ENCODE measurements at regions not wholly inside any gene's neighbourhood (a gene's known extent, or its start where the extent isn't known, plus 50 kb on each side); places are given as distances from the start of the nearest gene placed in this dataset.

DNA sequence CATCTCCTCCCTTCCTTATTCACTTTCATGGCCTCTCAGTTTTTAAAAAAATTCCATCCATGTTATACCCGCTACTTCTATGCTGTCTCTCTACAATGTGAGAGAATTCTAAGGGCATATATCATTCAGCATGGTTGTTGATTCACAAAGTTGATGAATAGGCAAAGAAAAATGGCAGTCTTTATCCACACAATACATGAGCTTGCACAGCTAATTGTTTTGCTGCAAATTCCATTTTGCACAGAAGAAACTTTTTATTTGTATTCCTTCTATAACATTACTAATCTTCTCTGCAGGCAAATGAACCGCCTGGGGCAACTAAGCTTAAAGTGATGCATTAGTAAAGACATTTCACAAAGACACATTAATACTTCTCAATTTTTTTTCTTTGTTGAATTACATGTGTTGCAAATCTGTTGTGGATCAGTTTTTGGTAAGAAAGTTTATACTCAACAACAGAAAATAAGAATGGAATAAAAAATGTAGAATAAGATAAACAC, 196.9 kb downstream of the LIG4 start:
- H3K9me3 ChIP-seq, result peaks cover 15 to 18% of the 10 kb centered on the region in 2 donors
- no peaks in the 10 kb centered on the region for H3K4me1 ChIP-seq
- DNase-seq (ENCODE audit: low spot score in 2 of 2), result no peak
- no peak overlapping the region for H3K27ac ChIP-seq
- intact Hi-C loops (cut with DNase I; ENCODE audit: low total_unique reads), result no loop called here
- no peaks in the 10 kb centered on the region for H3K27me3 ChIP-seq
- H3K4me3 ChIP-seq, result no peak overlapping the region
- no peak for TF ChIP-seq POLR2A (IDR thresholded peaks at IDR 0.05)
- TF ChIP-seq, protein P1, sequence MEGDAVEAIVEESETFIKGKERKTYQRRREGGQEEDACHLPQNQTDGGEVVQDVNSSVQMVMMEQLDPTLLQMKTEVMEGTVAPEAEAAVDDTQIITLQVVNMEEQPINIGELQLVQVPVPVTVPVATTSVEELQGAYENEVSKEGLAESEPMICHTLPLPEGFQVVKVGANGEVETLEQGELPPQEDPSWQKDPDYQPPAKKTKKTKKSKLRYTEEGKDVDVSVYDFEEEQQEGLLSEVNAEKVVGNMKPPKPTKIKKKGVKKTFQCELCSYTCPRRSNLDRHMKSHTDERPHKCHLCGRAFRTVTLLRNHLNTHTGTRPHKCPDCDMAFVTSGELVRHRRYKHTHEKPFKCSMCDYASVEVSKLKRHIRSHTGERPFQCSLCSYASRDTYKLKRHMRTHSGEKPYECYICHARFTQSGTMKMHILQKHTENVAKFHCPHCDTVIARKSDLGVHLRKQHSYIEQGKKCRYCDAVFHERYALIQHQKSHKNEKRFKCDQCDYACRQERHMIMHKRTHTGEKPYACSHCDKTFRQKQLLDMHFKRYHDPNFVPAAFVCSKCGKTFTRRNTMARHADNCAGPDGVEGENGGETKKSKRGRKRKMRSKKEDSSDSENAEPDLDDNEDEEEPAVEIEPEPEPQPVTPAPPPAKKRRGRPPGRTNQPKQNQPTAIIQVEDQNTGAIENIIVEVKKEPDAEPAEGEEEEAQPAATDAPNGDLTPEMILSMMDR (IDR thresholded peaks at IDR 0.05), result no peak
- no peak for TF ChIP-seq POLR2AphosphoS5 (IDR thresholded peaks at IDR 0.05)
- H3K36me3 ChIP-seq, result no peaks in the 10 kb centered on the region

- Histone ChIP-seq H3K36me3 (no peaks in the 10 kb centered on the region), H3K9me3 (no peaks in the 10 kb centered on the region), H3K27me3 (no peaks in the 10 kb centered on the region), H3K4me3 (no peak overlapping the region), H3K27ac (no peak overlapping the region), H3K4me1 (no peaks in the 10 kb centered on the region)
- TF ChIP-seq, protein P1 (IDR thresholded peaks at IDR 0.05), result no peak
- TF ChIP-seq POLR2AphosphoS5 (IDR thresholded peaks at IDR 0.05), result no peak
- TF ChIP-seq POLR2A (IDR thresholded peaks at IDR 0.05), result no peak
- intact Hi-C loops (cut with DNase I; ENCODE audit: low total_unique reads), result no loop called here
- DNase-seq (ENCODE audit: low spot score in 2 of 2), result no peak
Measured at GRCh38 chr13:108006619-108007018, 208.7 kb downstream of the LIG4 start.

DNA sequence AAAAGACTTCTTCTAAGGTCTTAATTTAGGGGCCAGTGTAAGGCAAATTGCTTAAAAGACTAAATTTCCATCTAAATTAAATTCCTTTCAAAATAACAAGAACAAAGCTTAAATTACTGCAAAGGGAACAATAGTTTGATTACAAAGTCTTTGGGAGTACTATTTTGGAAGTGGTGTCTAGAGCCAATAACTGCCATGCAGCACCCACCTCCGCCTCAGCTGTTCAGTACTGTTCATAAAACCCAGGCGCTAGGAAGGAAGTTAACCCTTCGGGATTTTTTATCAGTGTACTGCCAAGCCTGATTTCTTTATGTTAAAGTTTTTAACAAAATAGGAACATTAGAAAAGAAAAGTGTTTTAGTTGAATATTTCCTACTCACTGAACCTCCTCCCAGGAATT, 210.1 kb downstream of the LIG4 start:
- Histone ChIP-seq H3K27me3 (no peaks in the 10 kb centered on the region), H3K9me3 (no peaks in the 10 kb centered on the region), H3K4me1 (no peaks in the 10 kb centered on the region), H3K4me3 (no peak overlapping the region), H3K27ac (no peak overlapping the region), H3K36me3 (no peaks in the 10 kb centered on the region)
- TF ChIP-seq POLR2A (IDR thresholded peaks at IDR 0.05) (no peak), POLR2AphosphoS5 (IDR thresholded peaks at IDR 0.05) (no peak)
- TF ChIP-seq, protein P1 (IDR thresholded peaks at IDR 0.05), result no peak
- intact Hi-C loops (cut with DNase I; ENCODE audit: low total_unique reads), result no loop called here
- DNase-seq (ENCODE audit: low spot score in 2 of 2), result no peak

DNA sequence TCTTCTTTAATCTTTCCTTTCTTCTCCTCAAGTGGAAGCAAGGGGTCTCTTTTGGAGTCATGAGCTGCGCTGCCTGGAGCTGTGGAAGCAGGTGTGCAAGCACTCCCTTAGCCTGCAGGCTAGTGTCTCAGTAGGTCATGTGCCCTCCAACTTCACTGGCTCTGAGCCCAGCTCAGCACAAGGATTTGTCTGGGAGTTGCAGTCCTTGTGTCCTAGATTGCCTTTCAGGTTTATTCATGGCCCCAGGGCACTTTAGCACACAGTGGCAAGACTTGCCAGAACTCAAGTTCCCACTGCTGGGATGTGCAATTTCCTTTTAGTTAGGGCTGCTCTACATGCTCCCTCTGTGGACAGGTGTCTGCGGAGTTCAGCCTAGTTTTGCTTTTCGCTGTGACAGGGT, 211.7 kb downstream of the LIG4 start:
- intact Hi-C loops (cut with DNase I; ENCODE audit: low total_unique reads), result no loop called here
- DNase-seq (ENCODE audit: low spot score in 2 of 2), result no peak
- TF ChIP-seq, protein P1 (IDR thresholded peaks at IDR 0.05), result no peak
- TF ChIP-seq POLR2A (IDR thresholded peaks at IDR 0.05) (no peak), POLR2AphosphoS5 (IDR thresholded peaks at IDR 0.05) (no peak)
- Histone ChIP-seq H3K9me3 (no peaks in the 10 kb centered on the region), H3K27ac (no peak overlapping the region), H3K4me3 (no peak overlapping the region), H3K27me3 (no peaks in the 10 kb centered on the region), H3K4me1 (no peaks in the 10 kb centered on the region), H3K36me3 (no peaks in the 10 kb centered on the region)

DNA sequence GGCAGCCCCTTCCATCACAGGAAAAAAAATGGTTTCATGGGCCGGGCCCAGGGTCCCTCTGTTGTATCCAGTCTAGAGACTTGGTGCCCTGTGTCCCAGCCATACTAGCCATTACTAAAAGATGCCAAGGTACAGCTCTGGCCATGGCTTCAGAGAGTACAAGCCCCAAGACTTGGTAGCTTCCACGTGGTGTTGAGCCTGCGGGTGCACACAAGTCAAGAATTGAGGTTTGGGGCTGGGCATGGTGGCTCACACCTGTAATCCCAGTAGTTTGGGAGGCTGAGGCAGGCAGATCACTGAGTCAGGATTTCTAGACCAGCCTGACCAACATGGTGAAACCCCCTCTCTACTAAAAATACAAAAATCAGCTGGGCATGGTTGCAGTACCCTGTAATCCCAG, 214.3 kb downstream of the LIG4 start:
- Histone ChIP-seq H3K9me3 (no peaks in the 10 kb centered on the region), H3K4me1 (no peaks in the 10 kb centered on the region), H3K36me3 (no peaks in the 10 kb centered on the region), H3K27ac (no peak overlapping the region), H3K27me3 (no peaks in the 10 kb centered on the region), H3K4me3 (no peak overlapping the region)
- intact Hi-C loops (cut with DNase I; ENCODE audit: low total_unique reads), result no loop called here
- no peak for DNase-seq (ENCODE audit: low spot score in 2 of 2)
- TF ChIP-seq, protein P1 (IDR thresholded peaks at IDR 0.05), result no peak
- no peak for TF ChIP-seq POLR2A (IDR thresholded peaks at IDR 0.05)

Measured in breast epithelium (tissue), 4 donors.